ENCODE measurements at regions not wholly inside any gene's neighbourhood (a gene's known extent, or its start where the extent isn't known, plus 50 kb on each side); places are given as distances from the start of the nearest gene placed in this dataset.
"Not testable (repeated sequence)": the region's sequence is repeated elsewhere in the genome, so short reads cannot be mapped to it uniquely, and the experiment has no call there.

- Mint-ChIP-seq H3K27ac (ENCODE audit: unreplicated experiment) (no peak overlapping the region), H3K9me3 (peaks cover 14% of the 10 kb centered on the region), H3K27me3 (ENCODE audit: low read depth) (no peaks in the 10 kb centered on the region), H3K4me3 (no peak overlapping the region), H3K4me1 (peaks cover 17% of the 10 kb centered on the region), H3K36me3 (ENCODE audit: low read depth) (peaks cover 7% of the 10 kb centered on the region)
- no peak for DNase-seq (ENCODE audit: low read depth, low spot score)
- TF ChIP-seq, protein P1, sequence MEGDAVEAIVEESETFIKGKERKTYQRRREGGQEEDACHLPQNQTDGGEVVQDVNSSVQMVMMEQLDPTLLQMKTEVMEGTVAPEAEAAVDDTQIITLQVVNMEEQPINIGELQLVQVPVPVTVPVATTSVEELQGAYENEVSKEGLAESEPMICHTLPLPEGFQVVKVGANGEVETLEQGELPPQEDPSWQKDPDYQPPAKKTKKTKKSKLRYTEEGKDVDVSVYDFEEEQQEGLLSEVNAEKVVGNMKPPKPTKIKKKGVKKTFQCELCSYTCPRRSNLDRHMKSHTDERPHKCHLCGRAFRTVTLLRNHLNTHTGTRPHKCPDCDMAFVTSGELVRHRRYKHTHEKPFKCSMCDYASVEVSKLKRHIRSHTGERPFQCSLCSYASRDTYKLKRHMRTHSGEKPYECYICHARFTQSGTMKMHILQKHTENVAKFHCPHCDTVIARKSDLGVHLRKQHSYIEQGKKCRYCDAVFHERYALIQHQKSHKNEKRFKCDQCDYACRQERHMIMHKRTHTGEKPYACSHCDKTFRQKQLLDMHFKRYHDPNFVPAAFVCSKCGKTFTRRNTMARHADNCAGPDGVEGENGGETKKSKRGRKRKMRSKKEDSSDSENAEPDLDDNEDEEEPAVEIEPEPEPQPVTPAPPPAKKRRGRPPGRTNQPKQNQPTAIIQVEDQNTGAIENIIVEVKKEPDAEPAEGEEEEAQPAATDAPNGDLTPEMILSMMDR (conservative IDR thresholded peaks at IDR 0.05), result no peak
Measured at GRCh38 chr2:236831698-236832097, 254.0 kb upstream of the COPS8 start.

GRCh38 chr2:236833501-236834073 is 252.1 kb upstream of the COPS8 start:
- no peak for DNase-seq (ENCODE audit: low read depth, low spot score)
- Mint-ChIP-seq H3K27me3 (ENCODE audit: low read depth) (no peaks in the 10 kb centered on the region), H3K9me3 (peaks cover 12% of the 10 kb centered on the region), H3K36me3 (ENCODE audit: low read depth) (peaks cover 7% of the 10 kb centered on the region), H3K27ac (ENCODE audit: unreplicated experiment) (no peak overlapping the region), H3K4me3 (no peak overlapping the region), H3K4me1 (peaks cover under 1% of the 10 kb centered on the region)
- TF ChIP-seq, protein P1 (conservative IDR thresholded peaks at IDR 0.05), result no peak

- Mint-ChIP-seq H3K27me3 (ENCODE audit: low read depth) (no peaks in the 10 kb centered on the region), H3K36me3 (ENCODE audit: low read depth) (peaks cover 7% of the 10 kb centered on the region), H3K9me3 (peaks cover 12% of the 10 kb centered on the region), H3K4me3 (no peak overlapping the region), H3K4me1 (no peaks in the 10 kb centered on the region), H3K27ac (ENCODE audit: unreplicated experiment) (no peak overlapping the region)
- TF ChIP-seq, protein P1 (conservative IDR thresholded peaks at IDR 0.05), result no peak
- no peak for DNase-seq (ENCODE audit: low read depth, low spot score)
Measured at GRCh38 chr2:236834284-236834683, 251.4 kb upstream of the COPS8 start.

DNA sequence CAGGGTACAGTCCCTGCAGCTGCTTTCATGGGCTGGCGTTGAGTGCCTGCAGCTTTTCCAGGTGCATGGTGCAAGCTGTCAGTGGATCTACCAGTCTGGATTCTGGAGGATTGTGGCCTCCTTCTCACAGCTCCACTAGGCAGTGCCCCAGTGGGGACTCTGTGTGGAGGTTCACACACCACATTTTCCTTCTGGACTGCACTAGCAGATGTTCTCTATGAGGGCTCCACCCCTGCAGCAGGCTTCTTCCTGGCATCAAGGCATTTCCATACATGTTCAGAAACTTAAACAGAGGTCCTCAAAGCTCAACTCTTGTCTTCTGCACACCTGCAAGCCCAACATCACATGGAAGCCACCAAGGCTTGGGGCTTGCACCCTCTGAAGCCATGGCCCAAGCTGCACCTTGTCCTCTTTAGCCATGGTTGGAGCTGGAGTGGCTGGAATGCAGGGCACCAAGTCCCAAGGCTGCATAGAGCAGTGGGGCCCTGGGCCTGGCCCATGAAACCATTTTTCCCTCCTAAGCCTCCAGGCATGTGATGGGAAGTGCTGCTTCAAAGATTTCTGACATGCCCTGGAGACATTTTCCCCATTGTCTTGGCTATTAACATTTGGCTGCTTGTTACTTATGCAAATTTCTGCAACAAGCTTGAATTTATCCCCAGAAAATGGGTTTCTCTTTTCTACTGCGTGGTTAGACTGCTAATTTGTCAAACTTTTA is 250.2 kb upstream of the COPS8 start:
- H3K36me3 Mint-ChIP-seq (ENCODE audit: low read depth), result peaks cover 7% of the 10 kb centered on the region
- no peaks in the 10 kb centered on the region for H3K4me1 Mint-ChIP-seq
- DNase-seq (ENCODE audit: low read depth, low spot score), result no peak
- H3K9me3 Mint-ChIP-seq, result peaks cover 12% of the 10 kb centered on the region
- TF ChIP-seq, protein P1 (conservative IDR thresholded peaks at IDR 0.05), result no peak
- H3K4me3 Mint-ChIP-seq, result no peak overlapping the region
- no peaks in the 10 kb centered on the region for H3K27me3 Mint-ChIP-seq (ENCODE audit: low read depth)
- H3K27ac Mint-ChIP-seq (ENCODE audit: unreplicated experiment), result no peak overlapping the region

DNA sequence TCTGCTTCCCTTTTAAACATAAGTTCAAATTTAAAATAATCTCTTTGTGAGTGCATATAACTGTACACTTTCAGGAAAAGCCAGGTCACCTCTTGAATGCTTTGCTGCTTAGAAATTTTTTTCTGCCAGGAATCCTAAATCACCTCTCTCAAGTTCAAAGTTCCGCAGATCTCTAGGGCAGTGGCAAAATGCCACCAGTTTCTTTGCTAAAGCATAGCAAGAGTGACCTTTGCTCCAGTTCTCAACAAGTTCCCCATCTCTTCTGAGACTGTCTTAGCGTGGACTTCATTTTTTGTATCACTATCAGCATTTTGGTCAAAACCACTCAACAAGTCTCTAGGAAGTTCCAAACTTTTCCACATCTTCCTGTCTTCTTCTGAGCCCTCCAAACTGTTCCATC is 249.7 kb upstream of the COPS8 start:
- not testable (repeated sequence) for H3K27me3 Mint-ChIP-seq (ENCODE audit: low read depth); H3K27ac Mint-ChIP-seq (ENCODE audit: unreplicated experiment); H3K4me3 Mint-ChIP-seq; DNase-seq (ENCODE audit: low read depth, low spot score); H3K36me3 Mint-ChIP-seq (ENCODE audit: low read depth); H3K4me1 Mint-ChIP-seq
- H3K9me3 Mint-ChIP-seq, result peaks cover 12% of the 10 kb centered on the region

- TF ChIP-seq, protein P1 (conservative IDR thresholded peaks at IDR 0.05), result no peak
- H3K27ac Mint-ChIP-seq (ENCODE audit: unreplicated experiment), result no peak overlapping the region
- H3K9me3 Mint-ChIP-seq, result peaks cover 10% of the 10 kb centered on the region
- DNase-seq (ENCODE audit: low read depth, low spot score), result no peak
- no peak overlapping the region for H3K4me3 Mint-ChIP-seq
- peaks cover 14% of the 10 kb centered on the region for H3K4me1 Mint-ChIP-seq
- no peaks in the 10 kb centered on the region for H3K27me3 Mint-ChIP-seq (ENCODE audit: low read depth)
- H3K36me3 Mint-ChIP-seq (ENCODE audit: low read depth), result peaks cover 14% of the 10 kb centered on the region
Measured at GRCh38 chr2:236840215-236840614, 245.5 kb upstream of the COPS8 start.

Measured in neural crest cell (in vitro differentiated cells).